ENCODE measurements at regions not wholly inside any gene's neighbourhood (a gene's known extent, or its start where the extent isn't known, plus 50 kb on each side); places are given as distances from the start of the nearest gene placed in this dataset.

DNA sequence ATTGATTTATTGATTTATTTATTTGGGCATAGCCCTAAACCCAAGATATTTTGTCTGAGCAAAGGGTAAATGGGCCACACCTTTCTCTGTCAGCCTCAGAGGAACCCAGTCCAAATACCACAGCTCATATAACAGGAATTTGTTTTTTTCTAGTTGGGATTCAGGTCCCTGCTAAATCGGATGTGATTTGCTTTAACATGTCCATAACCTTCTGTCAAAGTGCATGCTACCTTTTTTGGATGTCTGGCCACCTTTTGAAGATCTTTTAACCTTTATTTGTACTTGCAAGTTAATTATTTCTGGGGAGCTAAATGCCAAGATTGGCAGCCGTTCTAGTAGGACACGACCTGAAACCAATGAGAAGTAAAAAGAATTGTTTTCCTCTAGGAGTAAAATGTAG, 303.2 kb upstream of the UBE2E3 start:
- TF ChIP-seq, protein P1, sequence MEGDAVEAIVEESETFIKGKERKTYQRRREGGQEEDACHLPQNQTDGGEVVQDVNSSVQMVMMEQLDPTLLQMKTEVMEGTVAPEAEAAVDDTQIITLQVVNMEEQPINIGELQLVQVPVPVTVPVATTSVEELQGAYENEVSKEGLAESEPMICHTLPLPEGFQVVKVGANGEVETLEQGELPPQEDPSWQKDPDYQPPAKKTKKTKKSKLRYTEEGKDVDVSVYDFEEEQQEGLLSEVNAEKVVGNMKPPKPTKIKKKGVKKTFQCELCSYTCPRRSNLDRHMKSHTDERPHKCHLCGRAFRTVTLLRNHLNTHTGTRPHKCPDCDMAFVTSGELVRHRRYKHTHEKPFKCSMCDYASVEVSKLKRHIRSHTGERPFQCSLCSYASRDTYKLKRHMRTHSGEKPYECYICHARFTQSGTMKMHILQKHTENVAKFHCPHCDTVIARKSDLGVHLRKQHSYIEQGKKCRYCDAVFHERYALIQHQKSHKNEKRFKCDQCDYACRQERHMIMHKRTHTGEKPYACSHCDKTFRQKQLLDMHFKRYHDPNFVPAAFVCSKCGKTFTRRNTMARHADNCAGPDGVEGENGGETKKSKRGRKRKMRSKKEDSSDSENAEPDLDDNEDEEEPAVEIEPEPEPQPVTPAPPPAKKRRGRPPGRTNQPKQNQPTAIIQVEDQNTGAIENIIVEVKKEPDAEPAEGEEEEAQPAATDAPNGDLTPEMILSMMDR (IDR thresholded peaks at IDR 0.05), result no peak
- no peak for TF ChIP-seq POLR2A (IDR thresholded peaks at IDR 0.05)
